ENCODE measurements at regions not wholly inside any gene's neighbourhood (a gene's known extent, or its start where the extent isn't known, plus 50 kb on each side); places are given as distances from the start of the nearest gene placed in this dataset.

DNA sequence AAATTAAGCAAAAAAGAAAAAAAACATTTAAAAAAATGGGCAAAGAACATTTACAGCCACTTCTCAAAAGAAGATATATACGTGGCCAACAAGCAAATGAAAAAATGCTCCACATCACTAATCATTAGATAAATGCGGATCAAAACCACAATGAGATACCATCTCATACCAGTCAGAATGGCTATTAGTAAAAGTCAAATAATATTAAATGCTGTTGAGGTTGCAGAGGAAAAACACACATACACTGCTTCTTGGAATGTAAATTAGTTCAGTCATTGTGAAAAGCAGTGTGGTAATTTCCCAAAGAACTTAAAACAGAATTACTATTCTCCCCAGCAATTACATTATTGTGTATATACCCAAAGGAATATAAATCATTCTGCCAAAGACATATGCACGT lies 1189.0 kb downstream of the PCDH18 start:
- no peaks in the 10 kb centered on the region for H3K4me1 ChIP-seq (ENCODE audit: control insufficient read depth, insufficient read depth, low read length)
- H3K36me3 ChIP-seq (ENCODE audit: control insufficient read depth, insufficient read depth, low read length): no peaks in the 10 kb centered on the region
- 90 to 100% methylated on average over 1 to 3 of the region's 3 CpGs for WGBS, 2 experiments
- H3K4me3 ChIP-seq (ENCODE audit: insufficient read depth, low read depth, low read length): no peak overlapping the region
- no peaks in the 10 kb centered on the region for H3K27me3 ChIP-seq (ENCODE audit: control insufficient read depth, insufficient read depth, low read length, poor library complexity, severe bottlenecking)
- H3K9me3 ChIP-seq (ENCODE audit: control insufficient read depth, low read length): no peaks in the 10 kb centered on the region
- H3K27ac ChIP-seq (ENCODE audit: insufficient read depth, low read depth, low read length, poor library complexity, severe bottlenecking): no peak overlapping the region

DNA sequence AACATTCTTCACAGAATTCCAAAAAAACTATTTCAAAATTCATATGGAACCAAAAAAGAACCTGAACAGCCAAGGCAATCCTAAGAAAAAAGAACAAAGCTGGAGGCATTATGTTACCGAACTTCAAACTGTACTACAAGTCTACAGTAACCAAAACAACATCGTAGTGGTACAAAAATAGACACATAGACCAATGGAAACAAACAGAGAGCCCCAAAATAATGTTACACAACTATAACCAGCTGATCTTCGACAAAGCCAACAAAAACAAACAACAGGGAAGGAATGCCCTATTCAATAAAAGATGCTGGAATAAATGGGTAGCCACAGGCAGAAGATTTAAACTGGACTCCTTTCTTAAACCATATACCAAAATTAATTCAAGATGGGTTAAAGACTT lies 1189.6 kb downstream of the PCDH18 start:
- Histone ChIP-seq H3K4me3 (ENCODE audit: insufficient read depth, low read depth, low read length) (no peak overlapping the region), H3K27me3 (ENCODE audit: control insufficient read depth, insufficient read depth, low read length, poor library complexity, severe bottlenecking) (no peaks in the 10 kb centered on the region), H3K9me3 (ENCODE audit: control insufficient read depth, low read length) (no peaks in the 10 kb centered on the region), H3K27ac (ENCODE audit: insufficient read depth, low read depth, low read length, poor library complexity, severe bottlenecking) (no peak overlapping the region), H3K36me3 (ENCODE audit: control insufficient read depth, insufficient read depth, low read length) (no peaks in the 10 kb centered on the region), H3K4me1 (ENCODE audit: control insufficient read depth, insufficient read depth, low read length) (no peaks in the 10 kb centered on the region)
- 93 to 95% methylated on average over 3 of the region's 3 CpGs for WGBS, 2 experiments

DNA sequence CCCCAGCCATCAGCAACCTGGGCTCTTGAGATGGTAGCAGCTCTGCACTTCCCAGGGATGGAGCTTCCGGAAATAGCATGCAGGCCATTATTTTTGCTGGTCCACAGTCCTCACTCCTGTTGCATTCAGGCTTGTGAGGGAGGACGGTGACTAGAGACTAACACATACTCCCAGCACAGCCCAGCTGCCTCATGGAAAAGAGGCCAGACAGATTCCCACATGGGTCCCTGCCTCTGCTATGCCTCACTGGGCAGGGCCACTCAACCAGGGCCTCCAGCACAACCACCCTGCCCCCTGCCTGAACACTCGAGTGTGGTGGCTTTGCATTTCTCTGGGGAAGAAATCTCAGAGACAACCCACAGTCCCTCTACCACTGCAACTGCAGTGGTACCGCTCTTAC lies 1195.1 kb downstream of the PCDH18 start:
- H3K9me3 ChIP-seq (ENCODE audit: control insufficient read depth, low read length): no peaks in the 10 kb centered on the region
- H3K27me3 ChIP-seq (ENCODE audit: control insufficient read depth, insufficient read depth, low read length, poor library complexity, severe bottlenecking): no peaks in the 10 kb centered on the region
- no peak overlapping the region for H3K27ac ChIP-seq (ENCODE audit: insufficient read depth, low read depth, low read length, poor library complexity, severe bottlenecking)
- H3K36me3 ChIP-seq (ENCODE audit: control insufficient read depth, insufficient read depth, low read length): no peaks in the 10 kb centered on the region
- H3K4me1 ChIP-seq (ENCODE audit: control insufficient read depth, insufficient read depth, low read length): no peaks in the 10 kb centered on the region
- no peak overlapping the region for H3K4me3 ChIP-seq (ENCODE audit: insufficient read depth, low read depth, low read length)
- WGBS, 2 experiments: 92 to 94% methylated on average over 4 of the region's 4 CpGs

DNA sequence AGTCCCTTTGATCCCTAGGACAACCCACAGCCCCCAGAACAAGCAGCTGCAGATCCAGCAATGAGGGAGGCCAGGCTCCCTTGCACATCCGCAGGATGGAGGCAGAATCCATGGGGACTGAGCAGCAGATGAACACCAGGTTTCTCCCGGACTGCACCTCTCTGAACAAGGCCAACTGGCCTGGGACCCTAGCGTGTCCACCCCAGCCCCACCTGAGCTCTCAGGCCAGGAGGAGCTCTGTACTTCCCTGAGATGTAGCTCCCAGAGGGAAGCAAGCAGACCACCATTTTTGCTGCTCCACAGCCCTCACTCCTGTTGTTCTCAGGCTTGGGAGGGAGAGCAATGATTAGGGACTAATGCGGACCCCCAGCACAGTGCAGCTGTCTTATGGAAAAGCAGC lies 1195.8 kb downstream of the PCDH18 start:
- Histone ChIP-seq H3K36me3 (ENCODE audit: control insufficient read depth, insufficient read depth, low read length) (no peaks in the 10 kb centered on the region), H3K27me3 (ENCODE audit: control insufficient read depth, insufficient read depth, low read length, poor library complexity, severe bottlenecking) (no peaks in the 10 kb centered on the region), H3K9me3 (ENCODE audit: control insufficient read depth, low read length) (no peaks in the 10 kb centered on the region), H3K4me1 (ENCODE audit: control insufficient read depth, insufficient read depth, low read length) (no peaks in the 10 kb centered on the region), H3K4me3 (ENCODE audit: insufficient read depth, low read depth, low read length) (no peak overlapping the region), H3K27ac (ENCODE audit: insufficient read depth, low read depth, low read length, poor library complexity, severe bottlenecking) (no peak overlapping the region)
- 96 to 98% methylated on average over 4 of the region's 4 CpGs for WGBS, 2 experiments

DNA sequence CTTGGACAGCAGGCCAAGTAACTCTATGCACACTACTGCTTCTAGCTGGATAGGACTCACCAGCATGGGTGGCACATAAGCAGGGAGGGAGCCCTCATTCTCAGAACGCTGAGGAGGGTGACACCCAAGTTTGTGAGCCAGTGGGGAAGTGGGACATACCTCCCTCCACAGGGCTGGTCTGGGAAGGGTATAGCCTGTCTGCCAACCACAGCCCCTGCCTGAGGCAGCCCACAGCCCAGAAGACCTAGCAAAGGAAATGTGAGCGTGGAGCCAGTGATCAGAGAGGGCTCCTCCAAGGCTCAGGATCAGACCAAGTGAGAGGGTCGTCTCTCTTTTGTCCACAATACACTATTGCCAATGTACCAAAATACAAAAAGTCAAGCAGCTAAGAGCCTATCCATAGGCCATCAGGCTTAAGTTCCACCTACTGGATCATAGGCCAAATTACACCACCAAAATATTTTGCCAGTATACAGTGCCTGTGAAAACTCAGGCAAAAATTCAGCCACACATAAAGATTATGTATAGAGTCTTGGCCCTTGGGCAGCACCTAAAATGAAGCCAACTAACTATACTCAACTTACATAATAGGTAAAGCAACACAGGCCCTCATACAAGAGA lies 1203.1 kb downstream of the PCDH18 start:
- Histone ChIP-seq H3K9me3 (ENCODE audit: control insufficient read depth, low read length) (no peaks in the 10 kb centered on the region), H3K36me3 (ENCODE audit: control insufficient read depth, insufficient read depth, low read length) (no peaks in the 10 kb centered on the region), H3K4me3 (ENCODE audit: insufficient read depth, low read depth, low read length) (no peak overlapping the region), H3K27me3 (ENCODE audit: control insufficient read depth, insufficient read depth, low read length, poor library complexity, severe bottlenecking) (no peaks in the 10 kb centered on the region), H3K4me1 (ENCODE audit: control insufficient read depth, insufficient read depth, low read length) (no peaks in the 10 kb centered on the region), H3K27ac (ENCODE audit: insufficient read depth, low read depth, low read length, poor library complexity, severe bottlenecking) (no peak overlapping the region)
- WGBS, 2 experiments: 86 to 93% methylated on average over 3 of the region's 3 CpGs

DNA sequence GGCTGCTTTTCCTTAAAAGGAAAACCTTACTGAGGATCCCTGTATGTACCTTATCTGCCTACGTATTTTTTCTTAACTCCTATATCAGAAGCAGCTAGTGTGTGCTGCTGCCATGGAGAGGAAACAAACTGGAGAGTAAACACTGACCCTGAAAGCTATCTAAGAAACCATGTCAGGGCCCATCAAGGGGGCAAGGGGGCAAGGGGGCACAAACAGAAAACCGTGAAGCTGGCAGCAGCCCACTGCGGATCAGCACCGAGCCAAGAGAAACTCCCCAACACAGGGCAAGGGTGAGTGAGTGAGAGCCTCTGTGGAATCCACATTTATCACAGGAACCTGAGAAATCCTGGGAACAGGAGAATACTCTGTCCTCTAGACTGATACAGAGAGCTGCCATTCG lies 1204.2 kb downstream of the PCDH18 start:
- Histone ChIP-seq H3K27me3 (ENCODE audit: control insufficient read depth, insufficient read depth, low read length, poor library complexity, severe bottlenecking) (no peaks in the 10 kb centered on the region), H3K27ac (ENCODE audit: insufficient read depth, low read depth, low read length, poor library complexity, severe bottlenecking) (no peak overlapping the region), H3K4me1 (ENCODE audit: control insufficient read depth, insufficient read depth, low read length) (no peaks in the 10 kb centered on the region), H3K9me3 (ENCODE audit: control insufficient read depth, low read length) (no peaks in the 10 kb centered on the region), H3K36me3 (ENCODE audit: control insufficient read depth, insufficient read depth, low read length) (no peaks in the 10 kb centered on the region), H3K4me3 (ENCODE audit: insufficient read depth, low read depth, low read length) (no peak overlapping the region)
- 93 to 95% methylated on average over 5 of the region's 5 CpGs for WGBS, 2 experiments

DNA sequence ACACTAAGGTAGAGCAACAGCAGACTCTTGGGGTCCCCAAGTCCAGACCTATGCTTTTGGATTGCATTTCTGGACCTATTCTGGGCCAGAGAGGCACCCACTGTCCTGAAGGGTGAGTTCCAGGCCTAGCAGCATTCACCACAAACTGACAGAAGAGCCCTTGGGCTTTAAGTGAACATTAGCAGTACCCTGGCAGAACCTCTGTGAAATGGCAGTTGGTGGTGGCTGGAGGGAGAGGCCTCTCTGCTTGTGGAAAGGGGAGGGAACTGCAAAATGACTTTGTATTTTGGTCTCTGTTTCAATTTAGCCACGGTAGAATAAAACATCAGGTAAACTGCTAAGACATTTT lies 1211.9 kb downstream of the PCDH18 start:
- H3K27ac ChIP-seq (ENCODE audit: insufficient read depth, low read depth, low read length, poor library complexity, severe bottlenecking): no peak overlapping the region
- H3K27me3 ChIP-seq (ENCODE audit: control insufficient read depth, insufficient read depth, low read length, poor library complexity, severe bottlenecking): no peaks in the 10 kb centered on the region
- no peak overlapping the region for H3K4me3 ChIP-seq (ENCODE audit: insufficient read depth, low read depth, low read length)
- H3K9me3 ChIP-seq (ENCODE audit: control insufficient read depth, low read length): no peaks in the 10 kb centered on the region
- H3K36me3 ChIP-seq (ENCODE audit: control insufficient read depth, insufficient read depth, low read length): no peaks in the 10 kb centered on the region
- H3K4me1 ChIP-seq (ENCODE audit: control insufficient read depth, insufficient read depth, low read length): no peaks in the 10 kb centered on the region
- 88 to 95% methylated on average over 1 of the region's 1 CpG for WGBS, 2 experiments

DNA sequence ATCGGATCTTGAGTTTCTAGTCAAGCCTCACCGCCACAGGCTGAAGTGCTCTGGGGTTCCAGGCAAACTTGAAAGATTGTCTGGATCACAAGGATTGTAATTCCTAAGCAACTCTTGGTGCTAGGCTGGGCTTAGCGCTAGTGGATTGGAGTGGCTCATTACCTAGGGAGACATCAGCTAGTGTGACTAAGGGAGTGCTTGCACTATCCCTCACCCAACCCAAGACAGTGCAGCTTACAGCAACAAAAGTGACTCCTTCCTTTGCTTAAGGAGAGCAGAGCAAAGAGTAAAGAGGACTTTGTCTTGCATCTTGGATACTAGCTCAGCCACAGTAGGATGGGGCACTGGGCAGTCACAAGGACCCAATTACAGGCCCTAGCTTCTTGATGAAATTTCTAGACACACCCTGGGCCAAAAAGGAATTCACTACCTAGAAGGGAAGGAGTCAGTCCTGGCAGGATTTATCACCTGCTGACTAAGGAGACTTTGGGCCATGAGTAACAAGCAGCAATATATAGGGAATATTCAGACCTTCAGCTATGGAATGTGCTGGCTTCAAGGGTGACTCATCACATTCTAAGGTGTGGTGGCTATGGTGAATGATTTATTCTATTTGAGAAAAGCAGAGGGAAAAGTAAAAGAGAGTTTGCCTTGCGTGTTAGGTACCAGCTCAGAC lies 1212.4 kb downstream of the PCDH18 start:
- H3K4me1 ChIP-seq (ENCODE audit: control insufficient read depth, insufficient read depth, low read length): no peaks in the 10 kb centered on the region
- 96 to 97% methylated on average over 4 of the region's 4 CpGs for WGBS, 2 experiments
- H3K27ac ChIP-seq (ENCODE audit: insufficient read depth, low read depth, low read length, poor library complexity, severe bottlenecking): no peak overlapping the region

DNA sequence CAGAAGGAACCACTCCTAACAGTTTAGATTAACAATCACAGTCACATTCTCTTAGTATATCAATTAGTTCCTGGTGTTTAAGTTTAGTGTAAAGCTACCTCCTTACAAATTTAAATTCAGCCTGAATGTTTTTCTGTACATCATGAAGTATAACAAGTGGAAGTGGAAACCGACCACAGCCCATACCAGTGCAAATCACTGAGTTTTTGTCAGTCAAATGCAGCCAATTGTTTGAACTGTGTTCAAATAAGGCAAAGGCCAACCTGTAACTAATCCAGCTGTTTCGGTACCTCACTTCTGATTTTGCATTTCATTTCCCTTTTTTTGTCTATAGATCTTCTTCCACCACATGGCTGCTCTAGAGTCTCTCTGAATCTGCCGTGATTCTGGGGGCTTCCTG lies 1215.3 kb downstream of the PCDH18 start:
- Histone ChIP-seq H3K27me3 (ENCODE audit: control insufficient read depth, insufficient read depth, low read length, poor library complexity, severe bottlenecking) (no peaks in the 10 kb centered on the region), H3K4me1 (ENCODE audit: control insufficient read depth, insufficient read depth, low read length) (no peaks in the 10 kb centered on the region), H3K36me3 (ENCODE audit: control insufficient read depth, insufficient read depth, low read length) (no peaks in the 10 kb centered on the region), H3K27ac (ENCODE audit: insufficient read depth, low read depth, low read length, poor library complexity, severe bottlenecking) (no peak overlapping the region), H3K9me3 (ENCODE audit: control insufficient read depth, low read length) (no peaks in the 10 kb centered on the region), H3K4me3 (ENCODE audit: insufficient read depth, low read depth, low read length) (no peak overlapping the region)
- 90 to 94% methylated on average over 3 of the region's 3 CpGs for WGBS, 2 experiments

More for the DNA sequence above, 1212.4 kb downstream of the PCDH18 start:
- H3K9me3 ChIP-seq (ENCODE audit: control insufficient read depth, low read length): no peaks in the 10 kb centered on the region
- H3K27me3 ChIP-seq (ENCODE audit: control insufficient read depth, insufficient read depth, low read length, poor library complexity, severe bottlenecking): no peaks in the 10 kb centered on the region
- no peak overlapping the region for H3K4me3 ChIP-seq (ENCODE audit: insufficient read depth, low read depth, low read length)
- no peaks in the 10 kb centered on the region for H3K36me3 ChIP-seq (ENCODE audit: control insufficient read depth, insufficient read depth, low read length)

DNA sequence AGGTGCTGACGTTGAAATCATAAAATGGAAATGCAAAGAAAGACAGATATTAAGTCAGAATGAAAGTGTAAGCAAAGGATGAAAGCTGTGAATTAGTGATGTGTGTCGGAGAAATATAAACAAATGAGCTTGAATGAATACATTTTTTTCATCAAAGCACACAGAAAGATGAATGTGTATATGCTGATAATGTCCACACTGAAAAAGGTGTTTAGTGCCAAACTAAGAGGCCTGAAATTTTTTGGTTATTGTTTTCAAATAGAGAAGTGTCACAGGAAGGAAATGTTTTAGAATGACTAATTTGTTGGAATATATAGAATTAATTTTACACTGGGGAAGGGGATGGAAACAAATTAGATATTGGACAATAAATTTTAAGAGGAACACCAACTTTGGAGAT lies 1217.6 kb downstream of the PCDH18 start:
- Histone ChIP-seq H3K4me1 (ENCODE audit: control insufficient read depth, insufficient read depth, low read length) (no peaks in the 10 kb centered on the region), H3K27ac (ENCODE audit: insufficient read depth, low read depth, low read length, poor library complexity, severe bottlenecking) (no peak overlapping the region), H3K27me3 (ENCODE audit: control insufficient read depth, insufficient read depth, low read length, poor library complexity, severe bottlenecking) (no peaks in the 10 kb centered on the region), H3K36me3 (ENCODE audit: control insufficient read depth, insufficient read depth, low read length) (no peaks in the 10 kb centered on the region), H3K9me3 (ENCODE audit: control insufficient read depth, low read length) (no peaks in the 10 kb centered on the region), H3K4me3 (ENCODE audit: insufficient read depth, low read depth, low read length) (no peak overlapping the region)
- 92 to 93% methylated on average over 2 of the region's 2 CpGs for WGBS, 2 experiments
